Astrocyte of the hippocampus (primary cell): ENCODE measurements at regions not wholly inside any gene's neighbourhood (a gene's known extent, or its start where the extent isn't known, plus 50 kb on each side); places are given as distances from the start of the nearest gene placed in this dataset.
"Not testable (repeated sequence)": the region's sequence is repeated elsewhere in the genome, so short reads cannot be mapped to it uniquely, and the experiment has no call there.

Experiments used
- DNase-seq: peaks from one replicate; pipeline ENCODE4 v3.0.0; 2011; ENCODE audit warnings: low read depth, low spot score

DNA sequence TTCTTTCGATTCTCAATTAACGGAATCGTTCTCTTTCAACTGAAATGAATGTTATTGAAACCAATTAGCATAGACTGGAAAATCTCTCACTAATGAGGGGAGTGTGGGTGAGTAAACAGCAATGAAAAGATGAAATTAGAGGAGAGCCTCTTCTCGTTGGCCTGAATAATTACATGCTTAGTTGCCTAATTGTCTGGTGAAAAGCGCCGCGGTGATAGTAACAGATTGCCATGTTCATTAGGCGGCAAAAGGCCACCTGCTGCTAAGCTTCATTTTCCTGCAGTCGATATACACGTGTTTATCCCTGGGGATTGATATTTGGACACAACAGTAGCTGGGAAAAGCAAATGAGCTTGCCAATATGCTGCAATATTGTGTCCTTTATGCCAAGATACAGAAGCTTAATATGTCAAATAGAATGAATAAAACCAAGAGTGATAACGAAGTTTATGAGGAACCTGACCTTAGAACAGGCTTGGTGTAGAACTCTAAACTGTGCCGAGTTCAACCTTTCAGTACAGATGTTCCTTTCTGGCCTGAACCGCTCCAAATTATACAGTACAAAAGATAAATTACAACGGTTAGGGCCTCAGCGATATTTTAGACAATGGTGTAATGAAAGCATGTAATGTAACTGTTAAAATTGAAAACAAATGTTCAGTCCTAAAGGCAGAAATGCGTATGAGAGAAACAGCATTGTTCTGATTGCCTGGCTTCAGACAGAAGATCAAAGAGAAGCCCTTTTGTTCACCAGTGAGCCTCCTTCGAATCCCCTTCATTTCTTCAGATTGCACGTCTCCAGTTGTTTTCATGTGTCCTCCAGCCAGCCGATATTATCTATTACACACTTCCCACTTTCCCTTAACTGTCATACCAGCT, 185.2 kb downstream of the SHOX2 start:
- DNase-seq, result no peak

DNA sequence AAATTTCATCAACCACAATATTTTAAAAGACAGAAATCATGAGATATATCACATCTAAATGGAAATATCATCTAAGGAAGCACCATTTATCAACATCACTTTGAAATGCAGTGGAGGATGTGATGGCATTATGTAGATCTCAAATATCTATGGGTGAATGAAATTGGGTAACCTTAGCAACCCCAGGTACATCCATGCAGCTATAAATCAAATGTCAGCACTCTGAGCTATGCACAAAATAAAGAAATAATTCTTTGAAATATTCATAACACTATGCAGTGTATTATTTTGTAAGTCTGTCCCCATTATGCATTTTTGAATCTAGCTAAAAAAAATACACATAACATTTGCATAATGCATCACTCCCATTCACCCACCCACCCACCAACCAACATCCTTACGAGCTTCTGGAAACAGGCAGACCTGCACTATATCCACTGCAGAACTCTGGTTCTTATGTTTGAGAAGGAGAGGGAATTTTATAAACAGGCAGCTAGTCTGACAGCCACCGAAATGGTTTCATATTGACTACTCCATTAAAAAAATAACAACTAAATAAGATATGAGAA, 186.8 kb downstream of the SHOX2 start:
- no peak for DNase-seq

- no peak for DNase-seq
Observed at GRCh38 chr3:157918402-157918801, 187.8 kb downstream of the SHOX2 start.

DNA sequence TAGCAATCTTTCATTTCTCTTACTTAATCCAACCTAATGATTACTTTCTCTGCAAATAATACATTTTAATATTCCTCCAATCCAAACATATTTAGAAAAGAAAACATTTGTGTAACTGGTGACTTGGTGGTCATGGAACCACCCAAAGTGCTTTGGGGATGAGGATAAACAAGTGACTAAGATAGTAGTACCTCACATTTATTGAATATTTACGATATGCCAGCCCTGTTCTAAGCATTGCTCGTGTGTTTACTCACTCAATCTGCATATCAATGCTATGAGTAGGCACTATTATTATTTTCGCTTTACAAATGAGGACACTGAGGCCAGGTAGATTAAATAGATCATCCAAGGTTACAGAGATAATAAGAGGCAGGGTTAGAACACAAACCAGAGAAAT, 189.5 kb downstream of the SHOX2 start:
- DNase-seq, result no peak

DNA sequence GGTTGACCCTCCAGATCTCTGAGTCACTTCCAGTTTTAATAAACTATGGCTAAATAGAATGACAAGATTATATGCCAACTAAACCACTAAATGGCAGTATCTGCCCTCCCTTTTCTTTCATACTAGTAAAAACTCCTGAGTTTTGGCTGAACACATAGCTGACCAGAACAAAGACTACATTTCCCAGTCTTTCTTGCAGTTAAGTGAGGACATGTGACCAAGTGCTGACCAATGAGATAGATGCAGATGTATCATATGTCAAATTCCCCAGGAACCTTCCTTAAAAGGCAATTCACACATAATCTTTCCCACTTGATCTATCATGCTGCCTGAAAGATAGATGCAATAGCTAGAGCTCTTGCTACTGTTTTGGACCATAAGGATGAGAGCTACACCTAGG, 191.3 kb downstream of the SHOX2 start:
- DNase-seq, result no peak

- no peak for DNase-seq
Observed at GRCh38 chr3:157913741-157914150, 192.5 kb downstream of the SHOX2 start.

- no peak for DNase-seq
Observed at GRCh38 chr3:157912514-157913451, 193.4 kb downstream of the SHOX2 start.

DNA sequence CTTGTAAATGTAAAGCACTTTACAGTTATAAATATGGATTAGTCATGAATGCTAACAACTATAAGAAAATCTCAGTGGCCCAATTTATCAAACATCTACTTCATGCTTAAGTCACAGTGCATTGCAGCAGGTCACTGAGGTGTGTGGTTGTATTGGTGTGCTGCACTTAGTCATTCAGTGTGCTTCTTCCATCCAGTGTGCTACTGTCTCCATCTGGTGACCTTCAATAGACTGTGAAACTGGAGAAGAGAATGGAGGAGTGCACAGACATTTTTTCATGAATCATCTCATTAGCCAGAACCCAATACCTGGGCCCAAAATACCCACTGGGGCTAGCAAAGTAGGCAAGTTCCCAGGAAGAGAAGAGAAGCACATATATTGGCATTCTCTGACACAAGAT, 199.6 kb downstream of the SHOX2 start:
- no peak for DNase-seq

DNA sequence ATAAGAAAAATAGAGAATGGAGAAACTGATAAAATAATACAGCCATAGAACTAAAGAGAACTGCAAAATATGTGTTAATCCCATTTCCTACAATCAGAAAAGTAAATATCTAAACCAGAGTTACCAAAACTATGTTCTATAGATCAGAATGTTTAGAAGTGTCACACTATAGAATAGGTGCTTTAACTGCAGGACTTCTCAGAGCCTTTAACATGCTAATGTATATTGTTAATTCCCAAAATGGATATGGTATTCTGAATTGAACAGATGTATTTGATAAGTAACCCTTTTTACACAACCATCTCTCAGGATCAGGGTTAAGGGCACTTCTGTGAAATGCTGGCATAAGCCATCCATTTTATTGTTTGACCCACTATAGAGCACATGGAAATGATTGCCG, 200.3 kb downstream of the SHOX2 start:
- DNase-seq, result no peak

DNA sequence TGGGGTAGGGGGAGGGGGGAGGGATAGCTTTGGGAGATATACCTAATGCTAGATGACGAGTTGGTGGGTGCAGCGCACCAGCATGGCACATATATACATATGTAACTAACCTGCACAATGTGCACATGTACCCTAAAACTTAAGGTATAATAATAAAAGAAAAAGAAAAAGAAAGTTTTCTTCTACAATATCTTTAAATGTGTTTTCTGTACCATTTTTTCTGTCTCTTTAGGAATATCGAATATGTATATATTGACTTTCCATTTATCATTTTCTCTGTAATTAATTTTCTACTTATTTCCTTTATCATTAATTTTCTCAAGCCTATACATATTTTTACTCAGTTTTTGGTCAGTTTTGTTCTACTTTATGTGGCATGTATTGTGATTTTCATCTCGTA, 203.5 kb downstream of the SHOX2 start:
- DNase-seq, result not testable (repeated sequence)

GRCh38 chr3:157888040-157888439, 218.2 kb downstream of the SHOX2 start:
- no peak for DNase-seq

DNA sequence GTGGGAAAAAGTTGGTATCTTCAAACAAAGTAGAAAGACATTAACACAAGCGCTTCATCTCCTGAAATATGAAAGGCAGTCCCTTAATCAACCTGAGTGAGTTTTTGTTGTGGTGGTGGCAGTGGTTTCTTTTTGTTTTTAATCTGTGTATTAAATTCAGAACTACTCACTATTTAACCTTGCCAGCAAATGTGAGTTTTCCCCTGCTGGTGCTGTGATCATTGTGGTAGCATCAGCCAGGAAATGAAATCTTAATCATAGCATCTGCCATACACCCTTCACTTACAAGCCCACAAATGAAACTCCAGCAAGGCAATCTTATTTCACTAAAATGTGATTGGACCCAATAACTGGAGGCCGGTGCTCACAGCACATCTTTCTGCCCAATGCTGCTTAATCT, 229.7 kb downstream of the SHOX2 start:
- DNase-seq, result no peak

DNA sequence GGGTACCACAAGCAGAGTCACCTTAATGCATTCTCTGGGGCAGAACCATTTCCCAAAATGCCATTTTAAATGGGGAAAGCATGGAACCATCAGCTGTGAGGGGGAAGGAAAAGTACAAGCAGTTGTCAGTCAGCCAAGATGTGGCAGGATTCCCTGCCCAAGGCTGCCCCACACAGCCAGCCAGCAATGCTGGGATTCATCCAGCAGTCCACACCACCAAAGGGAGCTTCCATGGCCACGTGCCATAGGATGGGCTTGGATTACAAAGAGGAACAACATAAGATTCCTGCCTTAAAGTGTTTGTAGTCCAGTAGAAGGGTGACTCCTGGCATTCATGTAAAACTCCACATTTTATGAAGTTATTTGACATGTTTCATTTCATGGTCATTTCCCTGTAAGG, 233.3 kb downstream of the SHOX2 start:
- no peak for DNase-seq

- no peak for DNase-seq
Observed at GRCh38 chr3:157871838-157872460, 234.3 kb downstream of the SHOX2 start.

GRCh38 chr3:157871248-157871647, 235.0 kb downstream of the SHOX2 start:
- DNase-seq, result no peak

DNA sequence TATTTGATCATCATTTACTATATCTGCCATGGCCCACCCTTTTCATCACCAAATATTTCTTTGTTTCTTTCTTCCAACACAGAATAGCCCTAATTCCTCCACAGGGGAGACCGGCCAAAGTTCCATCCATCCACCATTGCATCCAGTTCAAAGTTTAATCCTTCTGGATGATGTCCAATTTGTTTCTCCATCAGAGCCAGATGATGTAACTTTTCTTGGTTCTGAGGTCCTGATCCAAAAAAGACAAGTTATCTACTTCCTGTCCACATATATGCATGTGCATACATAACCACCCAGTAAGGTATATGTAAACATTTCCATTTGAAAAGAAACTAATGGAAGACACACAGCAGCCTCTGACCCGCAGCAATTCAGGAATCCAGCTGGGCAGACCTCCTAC, 237.3 kb downstream of the SHOX2 start:
- DNase-seq, result no peak

- peak; percentile 13 for DNase-seq
Observed at GRCh38 chr3:157868196-157868595, 238.0 kb downstream of the SHOX2 start.

DNA sequence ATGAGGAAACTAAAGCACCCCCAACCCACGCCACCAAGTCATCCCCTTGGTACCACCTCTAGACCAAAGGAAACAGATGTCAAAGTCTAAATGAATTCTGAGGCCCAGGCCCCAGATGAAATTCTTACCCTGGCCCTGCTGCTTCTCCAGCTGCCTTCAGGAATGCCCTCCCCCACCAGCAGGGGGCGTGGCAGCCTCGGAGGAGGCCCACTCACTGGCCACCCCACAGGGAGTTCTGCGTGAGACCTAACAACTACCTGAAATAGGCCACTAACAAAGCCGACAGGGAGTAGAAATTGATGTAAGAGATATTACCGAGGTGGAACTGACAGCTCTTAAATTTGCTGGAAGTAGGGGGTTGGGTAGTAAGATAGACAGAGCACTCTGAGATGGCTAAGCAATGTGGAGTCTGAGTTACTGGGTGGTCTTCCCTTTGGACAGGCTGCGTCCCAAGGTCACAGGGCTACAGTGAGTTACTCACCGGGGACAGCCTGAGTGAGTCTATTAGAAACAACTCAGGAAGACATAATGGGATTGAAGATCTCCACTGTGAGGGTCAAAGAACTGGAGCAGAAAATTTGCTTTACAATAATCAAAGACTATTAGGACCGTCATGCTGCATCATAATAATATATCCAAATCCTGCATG, 240.7 kb downstream of the SHOX2 start:
- DNase-seq, result no peak

- DNase-seq, result no peak
Observed at GRCh38 chr3:157861076-157861765, 245.0 kb downstream of the SHOX2 start.

DNA sequence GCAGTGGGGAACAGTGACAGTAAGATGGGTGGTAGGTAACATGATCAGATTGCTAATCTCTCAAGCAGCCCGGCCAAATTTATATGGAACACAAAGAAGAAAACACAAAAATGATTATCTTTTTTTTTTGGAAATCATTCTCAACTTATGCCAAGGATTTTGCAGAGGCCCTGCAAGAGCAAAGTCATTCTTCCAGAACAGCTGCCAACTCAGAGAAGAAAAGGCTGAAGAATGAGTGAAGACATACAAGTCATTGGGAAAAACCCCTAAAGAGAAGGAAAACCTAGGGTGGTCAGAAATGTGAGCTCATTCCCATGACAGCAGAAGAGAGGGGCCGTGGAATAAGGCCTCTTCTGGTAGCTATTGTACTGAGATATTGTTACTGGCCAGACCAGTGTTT, 246.7 kb downstream of the SHOX2 start:
- no peak for DNase-seq

GRCh38 chr3:157858821-157859220, 247.4 kb downstream of the SHOX2 start:
- no peak for DNase-seq
